ENCODE measurements at regions not wholly inside any gene's neighbourhood (a gene's known extent, or its start where the extent isn't known, plus 50 kb on each side); places are given as distances from the start of the nearest gene placed in this dataset.

GRCh38 chr2:155393406-155393805, 694.9 kb downstream of the KCNJ3 start:
- no peak for TF ChIP-seq CTCF (conservative IDR thresholded peaks at IDR 0.05; ENCODE audit: low read depth)
- no peak overlapping the region for H3K27ac ChIP-seq
- CTCF ChIA-PET = interaction anchor here (0.6 kb wide), 1 partner anchor 91 kb away, joined by 5 read pairs; no protein-coding TSS in a partner anchor
- POLR2A ChIA-PET (ENCODE audit: low non-redundant PET) = no interaction called here
- no peak for DNase-seq (ENCODE audit: low spot score)

- no peak for TF ChIP-seq CTCF (conservative IDR thresholded peaks at IDR 0.05; ENCODE audit: low read depth)
- ChIA-PET CTCF (no interaction called here), POLR2A (ENCODE audit: low non-redundant PET) (no interaction called here)
- H3K27ac ChIP-seq = no peak overlapping the region
- no peak for DNase-seq (ENCODE audit: low spot score)
These were observed 693.2 kb downstream of the KCNJ3 start for GRCh38 chr2:155391613-155392130.

GRCh38 chr2:155389224-155389623, 690.7 kb downstream of the KCNJ3 start:
- ChIA-PET CTCF (no interaction called here), POLR2A (ENCODE audit: low non-redundant PET) (no interaction called here)
- no peak overlapping the region for H3K27ac ChIP-seq
- TF ChIP-seq CTCF (conservative IDR thresholded peaks at IDR 0.05; ENCODE audit: low read depth) = no peak
- no peak for DNase-seq (ENCODE audit: low spot score)

- ChIA-PET CTCF (interaction anchor here (0.6 kb wide), 1 partner anchor 1764 kb away, joined by 3 read pairs; no protein-coding TSS in a partner anchor), POLR2A (ENCODE audit: low non-redundant PET) (no interaction called here)
- no peak for DNase-seq (ENCODE audit: low spot score)
These were observed 686.1 kb downstream of the KCNJ3 start for GRCh38 chr2:155384555-155385123.

GRCh38 chr2:155382776-155383175, 684.3 kb downstream of the KCNJ3 start:
- no peak for TF ChIP-seq CTCF (conservative IDR thresholded peaks at IDR 0.05; ENCODE audit: low read depth)
- DNase-seq (ENCODE audit: low spot score) = no peak
- no peak overlapping the region for H3K27ac ChIP-seq
- CTCF ChIA-PET = no interaction called here
- POLR2A ChIA-PET (ENCODE audit: low non-redundant PET) = no interaction called here

More at GRCh38 chr2:155384555-155385123, 686.1 kb downstream of the KCNJ3 start:
- no peak for TF ChIP-seq CTCF (conservative IDR thresholded peaks at IDR 0.05; ENCODE audit: low read depth)
- H3K27ac ChIP-seq = no peak overlapping the region

GRCh38 chr2:155381436-155381835, 682.9 kb downstream of the KCNJ3 start:
- no peak overlapping the region for H3K27ac ChIP-seq
- POLR2A ChIA-PET (ENCODE audit: low non-redundant PET) = no interaction called here
- TF ChIP-seq CTCF (conservative IDR thresholded peaks at IDR 0.05; ENCODE audit: low read depth) = no peak
- DNase-seq (ENCODE audit: low spot score) = no peak
- CTCF ChIA-PET = interaction anchor here (0.9 kb wide), 1 partner anchor 954 kb away, joined by 3 read pairs; no protein-coding TSS in a partner anchor

Data from RWPE1 (cell line).